Astrocyte (in vitro differentiated cells and primary cell): ENCODE measurements at regions not wholly inside any gene's neighbourhood (a gene's known extent, or its start where the extent isn't known, plus 50 kb on each side); places are given as distances from the start of the nearest gene placed in this dataset.

Source experiments
- DNase-seq: peaks from one replicate; pipeline ENCODE4 v3.0.0-alpha.2; 2010; ENCODE audit warnings: low read depth
- FAIRE-seq: peaks from 2 replicates; lab custom pipeline; 2011; peaks lifted over from hg19 to GRCh38; lab: Jason Lieb, UNC
- H2AFZ ChIP-seq: 2 replicates; pipeline ENCODE4 v1.6.0; 2012; ENCODE audit warnings: low read depth, low read length, inconsistent platforms
- H3K27ac ChIP-seq: 2 replicates; pipeline ENCODE4 v1.5.1; 2011; ENCODE audit warnings: low read depth, low read length, inconsistent platforms
- H3K27me3 ChIP-seq: 2 replicates; pipeline ENCODE4 v1.6.0; 2011; ENCODE audit warnings: low read length, inconsistent platforms; ENCODE audit not compliant: insufficient read depth
- H3K36me3 ChIP-seq: 2 replicates; pipeline ENCODE4 v1.5.1; 2011; ENCODE audit warnings: low read length, inconsistent platforms; ENCODE audit not compliant: insufficient read depth
- H3K4me1 ChIP-seq: 2 replicates; pipeline ENCODE4 v1.5.1; 2011; ENCODE audit warnings: low read length, inconsistent platforms; ENCODE audit not compliant: insufficient read depth
- H3K4me2 ChIP-seq: 2 replicates; pipeline ENCODE4 v1.6.0; 2012; ENCODE audit warnings: low read length, inconsistent platforms
- H3K4me3 ChIP-seq: 2 replicates; pipeline ENCODE4 v1.5.1; 2011; ENCODE audit warnings: low read depth, mild to moderate bottlenecking, low read length, inconsistent platforms; ENCODE audit not compliant: insufficient read depth
- H3K79me2 ChIP-seq: 2 replicates; pipeline ENCODE4 v1.6.0; 2012; ENCODE audit warnings: mild to moderate bottlenecking, low read length, inconsistent platforms; ENCODE audit not compliant: insufficient read depth
- H3K9ac ChIP-seq: 2 replicates; pipeline ENCODE4 v1.6.0; 2012; ENCODE audit warnings: mild to moderate bottlenecking, low read length, inconsistent platforms
- H3K9me3 ChIP-seq: 2 replicates; pipeline ENCODE4 v1.5.1; 2012; ENCODE audit warnings: low read depth, mild to moderate bottlenecking, low read length, inconsistent platforms; ENCODE audit not compliant: insufficient read depth
- H4K20me1 ChIP-seq: 2 replicates; pipeline ENCODE4 v1.6.0; 2012; ENCODE audit warnings: low read length, inconsistent platforms; ENCODE audit not compliant: insufficient read depth
- H3K27ac Mint-ChIP-seq: one replicate; pipeline ENCODE4 v1.8.0; 2021; ENCODE audit warnings: mild to moderate bottlenecking, mixed read lengths; ENCODE audit not compliant: unreplicated experiment
- H3K27me3 Mint-ChIP-seq: one replicate; pipeline ENCODE4 v1.8.0; 2021; ENCODE audit warnings: low read depth, mixed read lengths; ENCODE audit not compliant: unreplicated experiment
- H3K36me3 Mint-ChIP-seq: one replicate; pipeline ENCODE4 v1.8.0; 2021; ENCODE audit warnings: low read depth, mixed read lengths; ENCODE audit not compliant: unreplicated experiment
- H3K4me1 Mint-ChIP-seq: one replicate; pipeline ENCODE4 v1.8.0; 2021; ENCODE audit warnings: low read depth, mixed read lengths; ENCODE audit not compliant: unreplicated experiment
- H3K4me3 Mint-ChIP-seq: one replicate; pipeline ENCODE4 v1.8.0; 2021; ENCODE audit warnings: mild to moderate bottlenecking, moderate library complexity, mixed read lengths; ENCODE audit not compliant: unreplicated experiment
- H3K9me3 Mint-ChIP-seq: one replicate; pipeline ENCODE4 v1.8.0; 2021; ENCODE audit warnings: mild to moderate bottlenecking, mixed read lengths; ENCODE audit not compliant: unreplicated experiment
- EZH2 ChIP-seq: IDR thresholded peaks from 2 replicates; pipeline ENCODE4 v1.6.1; 2012; ENCODE audit warnings: mild to moderate bottlenecking, low read length, inconsistent platforms; ENCODE audit not compliant: insufficient read depth
- TF ChIP-seq, protein P1 (sequence below): IDR thresholded peaks from 2 replicates; pipeline ENCODE4 v1.5.1; 2011; ENCODE audit warnings: low read depth, mild to moderate bottlenecking, inconsistent platforms, low read length, moderate library complexity; ENCODE audit not compliant: insufficient read depth

DNA sequence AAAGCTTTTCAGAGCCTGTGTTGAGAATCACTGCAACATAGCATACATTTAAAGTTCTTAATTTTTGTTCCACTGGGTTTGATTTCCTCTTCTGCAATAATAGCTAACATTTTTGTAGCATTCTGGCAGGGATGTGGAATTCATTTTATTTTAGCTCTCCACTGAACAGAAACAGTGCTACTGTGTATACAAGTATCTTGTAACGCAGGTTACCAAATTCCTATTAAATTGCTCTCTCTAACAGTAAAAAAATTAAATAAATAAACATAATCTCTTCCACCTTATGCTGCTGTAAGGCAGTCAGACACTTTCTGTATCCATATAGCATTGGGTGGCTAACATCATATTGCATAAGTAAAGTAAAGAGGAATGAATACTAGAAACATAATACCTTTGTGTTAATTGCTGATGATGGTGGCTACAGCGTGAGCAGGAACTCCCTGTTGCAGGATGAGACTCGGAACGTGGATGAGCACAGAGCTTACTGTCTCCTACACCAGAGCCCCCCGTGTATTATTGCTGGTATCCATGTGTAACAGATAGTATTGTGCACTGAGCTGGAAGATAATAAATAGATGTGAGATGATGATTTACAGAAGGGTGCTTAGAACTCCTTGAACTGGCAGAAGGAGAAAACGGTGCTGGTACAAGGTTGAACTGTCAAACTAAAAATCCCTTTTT, 276.9 kb upstream of the SNX7 start:
- H3K36me3 ChIP-seq, result no peaks in the 10 kb centered on the region

DNA sequence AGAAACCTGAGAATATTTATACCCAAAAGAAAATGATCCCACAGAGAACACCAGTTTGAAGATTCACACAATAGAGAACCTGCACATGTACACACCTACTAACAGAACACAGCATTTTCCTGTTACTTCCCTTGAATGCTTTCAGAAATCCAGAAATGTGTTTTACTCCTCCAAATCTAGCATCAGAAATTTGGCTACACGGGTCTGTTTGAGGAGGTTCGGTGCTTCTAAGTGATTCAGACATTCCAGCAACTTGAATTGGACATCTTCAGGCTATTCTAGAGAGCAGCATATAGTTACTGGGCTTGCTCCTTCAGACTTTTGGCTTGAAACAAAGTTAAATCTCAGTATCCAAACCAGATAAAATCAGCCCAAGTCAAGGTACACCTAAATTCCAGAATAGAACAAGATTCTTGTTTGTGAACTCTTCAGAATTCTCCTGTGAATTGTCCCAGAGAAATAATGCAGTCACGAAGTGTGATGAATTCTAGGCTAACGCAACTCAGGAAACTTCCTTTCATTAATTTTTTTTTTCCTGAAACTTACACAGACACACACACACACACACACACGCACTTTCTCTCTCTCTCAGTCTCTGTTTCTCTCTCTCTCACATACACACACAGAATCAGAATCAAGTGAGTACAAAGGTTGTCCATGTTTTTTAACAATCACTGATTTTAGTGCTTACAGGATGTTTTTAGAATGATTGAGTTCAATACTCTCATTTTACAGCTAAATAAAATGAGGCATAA, 278.4 kb upstream of the SNX7 start:
- Histone ChIP-seq H3K4me2 (no peak overlapping the region), H3K9ac (no peak overlapping the region), H4K20me1 (no peaks in the 10 kb centered on the region), H3K9me3 (no peaks in the 10 kb centered on the region), H3K27ac (no peak overlapping the region), H3K4me3 (no peak overlapping the region), H2AFZ (peak overlapping the region; percentile 27), H3K27me3 (no peaks in the 10 kb centered on the region), H3K36me3 (no peaks in the 10 kb centered on the region), H3K4me1 (peaks cover 7% of the 10 kb centered on the region), H3K79me2 (no peaks in the 10 kb centered on the region)
- H3K9me3 Mint-ChIP-seq, result no peaks in the 10 kb centered on the region
- H3K27me3 Mint-ChIP-seq, result no peaks in the 10 kb centered on the region
- H3K27ac Mint-ChIP-seq, result no peak overlapping the region
- no peak for TF ChIP-seq EZH2
- TF ChIP-seq, protein P1, sequence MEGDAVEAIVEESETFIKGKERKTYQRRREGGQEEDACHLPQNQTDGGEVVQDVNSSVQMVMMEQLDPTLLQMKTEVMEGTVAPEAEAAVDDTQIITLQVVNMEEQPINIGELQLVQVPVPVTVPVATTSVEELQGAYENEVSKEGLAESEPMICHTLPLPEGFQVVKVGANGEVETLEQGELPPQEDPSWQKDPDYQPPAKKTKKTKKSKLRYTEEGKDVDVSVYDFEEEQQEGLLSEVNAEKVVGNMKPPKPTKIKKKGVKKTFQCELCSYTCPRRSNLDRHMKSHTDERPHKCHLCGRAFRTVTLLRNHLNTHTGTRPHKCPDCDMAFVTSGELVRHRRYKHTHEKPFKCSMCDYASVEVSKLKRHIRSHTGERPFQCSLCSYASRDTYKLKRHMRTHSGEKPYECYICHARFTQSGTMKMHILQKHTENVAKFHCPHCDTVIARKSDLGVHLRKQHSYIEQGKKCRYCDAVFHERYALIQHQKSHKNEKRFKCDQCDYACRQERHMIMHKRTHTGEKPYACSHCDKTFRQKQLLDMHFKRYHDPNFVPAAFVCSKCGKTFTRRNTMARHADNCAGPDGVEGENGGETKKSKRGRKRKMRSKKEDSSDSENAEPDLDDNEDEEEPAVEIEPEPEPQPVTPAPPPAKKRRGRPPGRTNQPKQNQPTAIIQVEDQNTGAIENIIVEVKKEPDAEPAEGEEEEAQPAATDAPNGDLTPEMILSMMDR, result no peak
- H3K4me3 Mint-ChIP-seq, result no peak overlapping the region
- peaks cover 24% of the 10 kb centered on the region for H3K4me1 Mint-ChIP-seq
- FAIRE-seq (peak; percentile 62), DNase-seq (no peak)
- no peaks in the 10 kb centered on the region for H3K36me3 Mint-ChIP-seq

More for the DNA sequence above, 276.9 kb upstream of the SNX7 start:
- Mint-ChIP-seq H3K36me3 (no peaks in the 10 kb centered on the region), H3K27ac (no peak overlapping the region), H3K4me1 (peaks cover 34% of the 10 kb centered on the region), H3K4me3 (no peak overlapping the region), H3K9me3 (no peaks in the 10 kb centered on the region), H3K27me3 (no peaks in the 10 kb centered on the region)
- Histone ChIP-seq H3K4me1 (peaks cover 15% of the 10 kb centered on the region), H3K9ac (no peak overlapping the region), H3K4me2 (no peak overlapping the region), H3K79me2 (no peaks in the 10 kb centered on the region), H3K27me3 (no peaks in the 10 kb centered on the region), H3K27ac (no peak overlapping the region), H4K20me1 (no peaks in the 10 kb centered on the region), H3K4me3 (no peak overlapping the region), H3K9me3 (no peaks in the 10 kb centered on the region), H2AFZ (no peak overlapping the region)
- DNase-seq (peak; percentile 12), FAIRE-seq (no peak)
- TF ChIP-seq, protein P1, result no peak
- TF ChIP-seq EZH2, result no peak

DNA sequence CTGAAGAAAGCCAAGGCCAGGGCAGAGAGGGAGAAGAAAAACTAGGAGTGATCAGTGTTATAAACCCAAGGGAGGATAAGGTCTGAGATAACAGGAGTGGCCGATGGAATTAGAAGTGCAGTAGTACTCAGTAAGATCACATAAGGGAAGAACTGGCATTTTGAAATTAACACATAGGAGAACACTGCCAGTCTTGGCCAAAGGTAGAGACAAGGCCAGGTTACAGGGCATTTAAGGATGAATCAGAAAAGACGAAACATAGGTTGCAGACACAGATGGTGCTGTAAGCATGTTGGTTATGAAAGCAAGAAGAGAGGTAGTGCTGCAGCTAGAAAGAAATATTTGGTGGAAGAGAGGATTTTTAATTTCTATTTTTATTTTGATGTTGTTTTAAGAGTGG, 278.9 kb upstream of the SNX7 start:
- no peak overlapping the region for H3K4me3 Mint-ChIP-seq
- no peaks in the 10 kb centered on the region for H3K36me3 Mint-ChIP-seq
- DNase-seq, result no peak
- Histone ChIP-seq H3K4me3 (no peak overlapping the region), H3K27ac (no peak overlapping the region), H3K27me3 (no peaks in the 10 kb centered on the region), H3K9me3 (no peaks in the 10 kb centered on the region), H3K4me2 (no peak overlapping the region), H3K79me2 (no peaks in the 10 kb centered on the region), H3K9ac (no peak overlapping the region), H2AFZ (no peak overlapping the region), H3K36me3 (no peaks in the 10 kb centered on the region), H3K4me1 (peaks cover 1% of the 10 kb centered on the region), H4K20me1 (no peaks in the 10 kb centered on the region)
- H3K9me3 Mint-ChIP-seq, result no peaks in the 10 kb centered on the region
- TF ChIP-seq, protein P1, result no peak
- no peak for TF ChIP-seq EZH2
- H3K27me3 Mint-ChIP-seq, result no peaks in the 10 kb centered on the region
- no peak for FAIRE-seq
- H3K4me1 Mint-ChIP-seq, result peaks cover 18% of the 10 kb centered on the region
- H3K27ac Mint-ChIP-seq, result no peak overlapping the region
